SK-N-SH treated with all-trans-retinoic acid at 6 μM for 48 hours (cell line): ENCODE measurements at regions not wholly inside any gene's neighbourhood (a gene's known extent, or its start where the extent isn't known, plus 50 kb on each side); places are given as distances from the start of the nearest gene placed in this dataset.

Source experiments
- ATAC-seq: fragments of 200-7000 bp; cut with Tn5 transposase; 3 replicates; pipeline ENCODE4 v1.9.1; 2020; ENCODE audit warnings: mild to moderate bottlenecking, moderate library complexity
- ESRRG ChIP-seq: fragments of 250-450 bp; sonication (Bioruptor Pico); IDR thresholded peaks from 2 replicates; pipeline ENCODE4 v1.6.1; 2021; ENCODE audit warnings: mild to moderate bottlenecking
- ISL1 ChIP-seq: fragments of 250-450 bp; sonication (Bioruptor Pico); IDR thresholded peaks from 2 replicates; pipeline ENCODE4 v2.1.2; 2022; ENCODE audit warnings: mild to moderate bottlenecking, moderate library complexity
- RARB ChIP-seq: fragments of 250-450 bp; sonication (Bioruptor Pico); IDR thresholded peaks from 2 replicates; pipeline ENCODE4 v1.8.0; 2021; ENCODE audit warnings: mild to moderate bottlenecking, moderate library complexity
- TCF4 ChIP-seq: fragments of 250-450 bp; sonication (Bioruptor Pico); IDR thresholded peaks from 2 replicates; pipeline ENCODE4 v1.8.0; 2021; ENCODE audit warnings: mild to moderate bottlenecking, moderate library complexity, borderline replicate concordance
- ZFP3 ChIP-seq: fragments of 250-450 bp; sonication (Bioruptor Pico); IDR thresholded peaks from 2 replicates; pipeline ENCODE4 v1.5.0; 2020; ENCODE audit warnings: mild to moderate bottlenecking, moderate library complexity
- ZNF565 ChIP-seq: fragments of 450-650 bp; formaldehyde crosslinking; conservative IDR thresholded peaks from 2 replicates; pipeline ENCODE4 v1.5.0; 2020; ENCODE audit warnings: low read depth, mild to moderate bottlenecking, moderate library complexity
- ZNF70 ChIP-seq: fragments of 450-650 bp; formaldehyde crosslinking; IDR thresholded peaks from 2 replicates; pipeline ENCODE4 v1.5.0; 2020; ENCODE audit warnings: mild to moderate bottlenecking, moderate library complexity
- TF ChIP-seq, protein P1 (sequence below): fragments of 250-450 bp; sonication (Bioruptor Pico); IDR thresholded peaks from 2 replicates; pipeline ENCODE4 v1.5.0; 2020; ENCODE audit warnings: mild to moderate bottlenecking, moderate library complexity
- TF ChIP-seq, protein P2 (sequence below): fragments of 250-450 bp; sonication (Bioruptor Pico); IDR thresholded peaks from 2 replicates; pipeline ENCODE4 v1.5.1; 2021; ENCODE audit warnings: mild to moderate bottlenecking, moderate library complexity
- TF ChIP-seq, protein P3 (sequence below): fragments of 250-450 bp; sonication (Bioruptor Pico); IDR thresholded peaks from 2 replicates; pipeline ENCODE4 v1.5.1; 2020; ENCODE audit warnings: low read depth, mild to moderate bottlenecking, moderate library complexity
- TF ChIP-seq, protein P4 (sequence below): fragments of 250-450 bp; sonication (Bioruptor Pico); IDR thresholded peaks from 2 replicates; pipeline ENCODE4 v1.8.0; 2021; ENCODE audit warnings: low read depth, mild to moderate bottlenecking, moderate library complexity, borderline replicate concordance

DNA sequence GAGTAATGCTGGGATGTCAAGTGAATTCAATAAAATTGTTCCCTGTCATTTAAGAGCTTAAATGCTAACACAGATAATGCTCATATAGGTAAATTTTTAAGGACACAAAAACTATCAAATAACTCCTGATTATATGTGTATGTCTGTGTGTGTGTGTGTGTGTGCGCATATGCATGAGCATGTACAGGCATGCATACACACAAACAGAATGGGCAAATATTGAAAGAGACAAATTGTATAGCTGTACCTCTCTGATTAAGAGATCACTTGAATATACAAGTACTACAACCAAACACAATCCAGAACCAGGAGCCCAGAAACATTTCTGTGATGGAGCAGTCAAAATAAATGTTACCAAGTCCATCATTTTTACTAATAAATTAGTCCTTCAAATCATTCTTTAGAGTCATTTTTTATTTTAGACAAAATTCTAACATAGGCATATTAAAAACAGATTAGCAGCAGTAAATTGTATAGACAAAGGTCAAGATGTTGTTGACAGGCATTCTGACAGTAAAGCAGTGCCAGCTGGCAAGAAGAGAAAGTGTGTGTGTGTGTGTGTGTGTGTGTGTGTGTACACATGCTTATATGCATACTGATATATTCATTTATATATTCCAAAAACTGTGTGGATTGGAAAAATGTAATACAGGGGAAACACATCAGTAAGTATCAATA is 145.3 kb downstream of the CD47 start (continued):
- TF ChIP-seq, protein P1, sequence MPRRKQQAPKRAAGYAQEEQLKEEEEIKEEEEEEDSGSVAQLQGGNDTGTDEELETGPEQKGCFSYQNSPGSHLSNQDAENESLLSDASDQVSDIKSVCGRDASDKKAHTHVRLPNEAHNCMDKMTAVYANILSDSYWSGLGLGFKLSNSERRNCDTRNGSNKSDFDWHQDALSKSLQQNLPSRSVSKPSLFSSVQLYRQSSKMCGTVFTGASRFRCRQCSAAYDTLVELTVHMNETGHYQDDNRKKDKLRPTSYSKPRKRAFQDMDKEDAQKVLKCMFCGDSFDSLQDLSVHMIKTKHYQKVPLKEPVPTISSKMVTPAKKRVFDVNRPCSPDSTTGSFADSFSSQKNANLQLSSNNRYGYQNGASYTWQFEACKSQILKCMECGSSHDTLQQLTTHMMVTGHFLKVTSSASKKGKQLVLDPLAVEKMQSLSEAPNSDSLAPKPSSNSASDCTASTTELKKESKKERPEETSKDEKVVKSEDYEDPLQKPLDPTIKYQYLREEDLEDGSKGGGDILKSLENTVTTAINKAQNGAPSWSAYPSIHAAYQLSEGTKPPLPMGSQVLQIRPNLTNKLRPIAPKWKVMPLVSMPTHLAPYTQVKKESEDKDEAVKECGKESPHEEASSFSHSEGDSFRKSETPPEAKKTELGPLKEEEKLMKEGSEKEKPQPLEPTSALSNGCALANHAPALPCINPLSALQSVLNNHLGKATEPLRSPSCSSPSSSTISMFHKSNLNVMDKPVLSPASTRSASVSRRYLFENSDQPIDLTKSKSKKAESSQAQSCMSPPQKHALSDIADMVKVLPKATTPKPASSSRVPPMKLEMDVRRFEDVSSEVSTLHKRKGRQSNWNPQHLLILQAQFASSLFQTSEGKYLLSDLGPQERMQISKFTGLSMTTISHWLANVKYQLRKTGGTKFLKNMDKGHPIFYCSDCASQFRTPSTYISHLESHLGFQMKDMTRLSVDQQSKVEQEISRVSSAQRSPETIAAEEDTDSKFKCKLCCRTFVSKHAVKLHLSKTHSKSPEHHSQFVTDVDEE, result no peak
- TF ChIP-seq TCF4 (CRISPR knock-in tag), result no peak

DNA sequence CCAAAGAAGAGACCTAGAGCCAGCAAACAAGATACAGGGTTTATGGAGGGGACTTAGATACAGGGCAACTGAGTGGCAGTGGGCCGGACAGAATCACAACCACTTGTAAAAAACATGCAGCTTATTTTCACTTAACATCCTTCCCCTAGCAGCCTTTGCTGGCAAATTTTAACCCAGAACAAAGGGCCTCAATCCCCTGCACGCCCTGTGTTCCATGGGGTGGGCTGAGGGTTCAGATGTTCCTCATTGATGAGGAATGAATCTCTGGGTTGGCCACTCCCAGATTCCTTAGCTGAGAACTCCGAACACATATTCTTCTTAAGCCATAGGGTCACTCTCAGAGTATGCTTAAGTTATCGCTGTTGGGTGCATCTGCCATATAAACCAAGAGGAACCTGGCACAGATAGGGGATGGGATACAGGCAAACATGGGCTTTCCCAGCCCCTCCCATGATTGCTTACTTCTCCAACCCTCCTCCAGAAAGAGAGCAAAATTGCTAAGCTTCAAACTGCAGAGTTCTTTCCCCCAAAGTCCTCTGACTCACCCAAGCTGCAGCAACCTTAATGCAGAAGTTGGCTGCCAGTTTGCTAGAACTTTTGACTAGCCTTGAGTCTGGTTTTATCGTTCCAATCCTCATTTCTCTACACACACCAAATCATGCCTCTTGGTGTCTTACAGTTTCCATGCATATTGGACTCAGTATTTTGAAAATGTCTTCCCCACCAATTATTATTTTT is 146.9 kb downstream of the CD47 start:
- ATAC-seq, result peak; percentile 73
- TF ChIP-seq ZNF70 (CRISPR knock-in tag) (no peak), ZNF565 (CRISPR knock-in tag) (no peak), RARB (no peak), ISL1 (CRISPR knock-in tag) (no peak)
- TF ChIP-seq, protein P2, sequence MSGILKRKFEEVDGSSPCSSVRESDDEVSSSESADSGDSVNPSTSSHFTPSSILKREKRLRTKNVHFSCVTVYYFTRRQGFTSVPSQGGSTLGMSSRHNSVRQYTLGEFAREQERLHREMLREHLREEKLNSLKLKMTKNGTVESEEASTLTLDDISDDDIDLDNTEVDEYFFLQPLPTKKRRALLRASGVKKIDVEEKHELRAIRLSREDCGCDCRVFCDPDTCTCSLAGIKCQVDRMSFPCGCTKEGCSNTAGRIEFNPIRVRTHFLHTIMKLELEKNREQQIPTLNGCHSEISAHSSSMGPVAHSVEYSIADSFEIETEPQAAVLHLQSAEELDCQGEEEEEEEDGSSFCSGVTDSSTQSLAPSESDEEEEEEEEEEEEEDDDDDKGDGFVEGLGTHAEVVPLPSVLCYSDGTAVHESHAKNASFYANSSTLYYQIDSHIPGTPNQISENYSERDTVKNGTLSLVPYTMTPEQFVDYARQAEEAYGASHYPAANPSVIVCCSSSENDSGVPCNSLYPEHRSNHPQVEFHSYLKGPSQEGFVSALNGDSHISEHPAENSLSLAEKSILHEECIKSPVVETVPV (CRISPR knock-in tag), result no peak

DNA sequence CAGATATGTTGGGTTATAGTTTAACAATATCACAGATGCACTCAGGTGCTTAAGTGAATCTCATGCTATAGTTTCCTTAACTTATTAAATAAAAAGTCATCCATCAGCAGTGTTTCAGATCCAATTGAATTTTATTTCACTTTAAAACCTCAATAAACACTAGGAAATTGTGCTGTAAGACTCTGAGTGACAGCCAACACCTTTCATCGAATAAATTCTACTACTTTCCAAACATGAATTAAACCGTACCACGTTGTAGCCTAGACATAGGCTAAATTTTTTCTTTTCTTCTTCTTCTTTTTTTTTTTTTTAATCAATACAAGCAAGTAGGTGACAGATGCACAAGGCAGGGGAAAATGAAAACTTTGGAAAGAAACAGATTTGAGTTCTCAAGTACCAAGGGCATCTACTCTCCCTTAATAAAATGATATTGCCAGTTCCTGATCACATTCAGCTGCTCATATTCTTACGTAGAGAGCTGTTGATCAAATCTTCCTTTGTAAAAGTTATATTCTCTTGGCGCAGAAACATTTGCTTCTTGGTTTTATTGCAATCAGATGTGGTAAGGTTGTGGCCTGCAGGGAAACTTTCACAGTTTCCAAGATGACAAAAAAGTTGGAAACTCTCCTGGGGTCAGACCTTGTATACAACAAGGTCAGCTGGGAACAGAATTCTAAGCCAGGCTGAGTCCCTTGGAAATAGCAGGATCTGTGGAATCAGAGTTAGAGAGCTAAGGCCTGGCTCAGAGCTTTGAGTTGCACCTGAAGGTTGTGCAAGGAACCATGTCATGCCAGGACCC is 147.7 kb downstream of the CD47 start:
- TF ChIP-seq TCF4 (CRISPR knock-in tag), result no peak
- TF ChIP-seq, protein P1, result no peak
- ATAC-seq, result no peak

DNA sequence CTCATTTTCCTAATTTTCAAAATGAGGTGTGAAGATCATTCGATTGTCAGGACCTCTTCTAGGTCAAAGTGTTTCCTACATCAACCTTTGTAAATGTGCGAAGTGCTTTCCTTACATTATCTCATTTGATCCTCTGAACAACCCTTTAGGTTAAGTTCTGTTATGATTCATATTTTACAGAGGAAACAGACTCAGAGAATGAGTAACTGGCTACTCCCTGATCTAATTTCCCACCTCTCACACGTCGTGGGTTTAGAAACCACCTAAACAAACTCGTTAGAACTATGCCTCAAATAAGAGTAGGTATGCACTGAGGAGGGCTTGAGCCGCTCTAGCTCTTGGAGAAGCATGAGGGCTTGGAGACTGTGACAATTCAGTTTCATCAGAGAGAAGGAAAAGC is 148.6 kb downstream of the CD47 start:
- no peak for ATAC-seq
- TF ChIP-seq ZFP3 (no peak), ZNF70 (CRISPR knock-in tag) (no peak), ESRRG (CRISPR knock-in tag) (no peak), ISL1 (CRISPR knock-in tag) (no peak)
- TF ChIP-seq, protein P3, sequence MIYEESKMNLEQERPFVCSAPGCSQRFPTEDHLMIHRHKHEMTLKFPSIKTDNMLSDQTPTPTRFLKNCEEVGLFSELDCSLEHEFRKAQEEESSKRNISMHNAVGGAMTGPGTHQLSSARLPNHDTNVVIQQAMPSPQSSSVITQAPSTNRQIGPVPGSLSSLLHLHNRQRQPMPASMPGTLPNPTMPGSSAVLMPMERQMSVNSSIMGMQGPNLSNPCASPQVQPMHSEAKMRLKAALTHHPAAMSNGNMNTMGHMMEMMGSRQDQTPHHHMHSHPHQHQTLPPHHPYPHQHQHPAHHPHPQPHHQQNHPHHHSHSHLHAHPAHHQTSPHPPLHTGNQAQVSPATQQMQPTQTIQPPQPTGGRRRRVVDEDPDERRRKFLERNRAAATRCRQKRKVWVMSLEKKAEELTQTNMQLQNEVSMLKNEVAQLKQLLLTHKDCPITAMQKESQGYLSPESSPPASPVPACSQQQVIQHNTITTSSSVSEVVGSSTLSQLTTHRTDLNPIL (CRISPR knock-in tag), result no peak
- TF ChIP-seq, protein P4, sequence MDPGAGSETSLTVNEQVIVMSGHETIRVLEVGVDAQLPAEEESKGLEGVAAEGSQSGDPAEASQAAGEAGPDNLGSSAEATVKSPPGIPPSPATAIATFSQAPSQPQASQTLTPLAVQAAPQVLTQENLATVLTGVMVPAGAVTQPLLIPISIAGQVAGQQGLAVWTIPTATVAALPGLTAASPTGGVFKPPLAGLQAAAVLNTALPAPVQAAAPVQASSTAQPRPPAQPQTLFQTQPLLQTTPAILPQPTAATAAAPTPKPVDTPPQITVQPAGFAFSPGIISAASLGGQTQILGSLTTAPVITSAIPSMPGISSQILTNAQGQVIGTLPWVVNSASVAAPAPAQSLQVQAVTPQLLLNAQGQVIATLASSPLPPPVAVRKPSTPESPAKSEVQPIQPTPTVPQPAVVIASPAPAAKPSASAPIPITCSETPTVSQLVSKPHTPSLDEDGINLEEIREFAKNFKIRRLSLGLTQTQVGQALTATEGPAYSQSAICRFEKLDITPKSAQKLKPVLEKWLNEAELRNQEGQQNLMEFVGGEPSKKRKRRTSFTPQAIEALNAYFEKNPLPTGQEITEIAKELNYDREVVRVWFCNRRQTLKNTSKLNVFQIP, result no peak
